Lower leg skin (tissue), 4 donors: ENCODE measurements at regions not wholly inside any gene's neighbourhood (a gene's known extent, or its start where the extent isn't known, plus 50 kb on each side); places are given as distances from the start of the nearest gene placed in this dataset.

ENCODE experiments used
- DNase-seq, 2 donors: peaks; one replicate each; pipeline ENCODE4 v3.0.0-alpha.2; 2019; ENCODE audit warnings: low spot score in 2 of 2
- H3K4me3 ChIP-seq: fragments of 200-600 bp; sonication (generic); 2 replicates; pipeline ENCODE4 v1.5.1; 2017; ENCODE audit warnings: mild to moderate bottlenecking, low read depth; ENCODE audit not compliant: poor library complexity, severe bottlenecking
- CTCF ChIP-seq, 3 donors: fragments of 450-650 bp; IDR thresholded peaks; one replicate each; pipeline ENCODE4 v1.5.1; 2016; ENCODE audit warnings: antibody characterized with exemption in 3 of 3, mild to moderate bottlenecking in 3 of 3, moderate library complexity in 2 of 3
- POLR2A ChIP-seq, 2 donors: fragments of 450-650 bp; IDR thresholded peaks; one replicate each; pipeline ENCODE4 v1.6.1; 2016 to 2017; ENCODE audit warnings: antibody characterized with exemption in 2 of 2, mild to moderate bottlenecking in 1 of 2, moderate library complexity in 1 of 2
- WGBS, 2 donors: methylation state at CpG; one replicate each; pipeline ENCODE4 v1.1.5; 2018; 5-methylcytosine and 5-hydroxymethylcytosine counted together
- intact Hi-C: fragments of 100-400 bp; cut with DNase I; formaldehyde crosslinking; loops from one replicate; pipeline ENCODE4 v1.15.0; 2023; ENCODE audit warnings: low total_unique reads

- H3K4me3 ChIP-seq, result no peak overlapping the region
- TF ChIP-seq POLR2A (IDR thresholded peaks at IDR 0.05) (no peak), CTCF (IDR thresholded peaks at IDR 0.05) (no peak)
- intact Hi-C loops, result no loop called here
- no peak for DNase-seq
- WGBS, 2 donors, result 69 to 78% methylated on average over 5 of the region's 5 CpGs
Measured at GRCh38 chr9:19732441-19732951, 56.3 kb downstream of the SLC24A2 start.

- TF ChIP-seq POLR2A (IDR thresholded peaks at IDR 0.05) (no peak), CTCF (IDR thresholded peaks at IDR 0.05) (no peak)
- 70 to 80% methylated on average over 5 of the region's 5 CpGs for WGBS, 2 donors
- intact Hi-C loops, result no loop called here
- DNase-seq, result no peak
- no peak overlapping the region for H3K4me3 ChIP-seq
Measured at GRCh38 chr9:19728101-19728500, 60.7 kb downstream of the SLC24A2 start.

- intact Hi-C loops, result no loop called here
- H3K4me3 ChIP-seq, result no peak overlapping the region
- no peak for TF ChIP-seq CTCF (IDR thresholded peaks at IDR 0.05)
- no peak for TF ChIP-seq POLR2A (IDR thresholded peaks at IDR 0.05)
- DNase-seq, result no peak
- 84 to 90% methylated on average over 5 of the region's 5 CpGs for WGBS, 2 donors
Measured at GRCh38 chr9:19725970-19726369, 62.9 kb downstream of the SLC24A2 start.

GRCh38 chr9:19720377-19720776 is 68.5 kb downstream of the SLC24A2 start:
- 11 to 15% methylated on average over 3 of the region's 3 CpGs for WGBS, 2 donors
- no peak for TF ChIP-seq POLR2A (IDR thresholded peaks at IDR 0.05)
- TF ChIP-seq CTCF (IDR thresholded peaks at IDR 0.05), result no peak
- intact Hi-C loops, result no loop called here
- DNase-seq, result no peak
- no peak overlapping the region for H3K4me3 ChIP-seq

- no peak for DNase-seq
- no peak overlapping the region for H3K4me3 ChIP-seq
- TF ChIP-seq POLR2A (IDR thresholded peaks at IDR 0.05) (no peak), CTCF (IDR thresholded peaks at IDR 0.05) (no peak)
- intact Hi-C loops, result no loop called here
Measured at GRCh38 chr9:19703702-19704101, 85.1 kb downstream of the SLC24A2 start.

GRCh38 chr9:19701991-19702390 is 86.8 kb downstream of the SLC24A2 start:
- WGBS, 2 donors, result 45 to 48% methylated on average over 2 of the region's 2 CpGs
- no peak for DNase-seq
- no peak for TF ChIP-seq POLR2A (IDR thresholded peaks at IDR 0.05)
- TF ChIP-seq CTCF (IDR thresholded peaks at IDR 0.05), result no peak
- intact Hi-C loops, result no loop called here
- H3K4me3 ChIP-seq, result no peak overlapping the region
